HepG2 (cell line): ENCODE measurements at regions not wholly inside any gene's neighbourhood (a gene's known extent, or its start where the extent isn't known, plus 50 kb on each side); places are given as distances from the start of the nearest gene placed in this dataset.

Experiments used
- ATAC-seq: fragments of 200-7000 bp; cut with Tn5 transposase; 3 replicates; pipeline ENCODE4 v1.9.1; 2020; ENCODE audit warnings: mild to moderate bottlenecking, moderate library complexity
- BruUV-seq: library from RNA; stranded (reverse); fragments of 400-500 nt; replicated peaks from 2 replicates; lab custom pipeline; 2021; lab: Mats Ljungman, UMichigan
- CTCF ChIA-PET: fragments of 300-600 bp; formaldehyde crosslinking; extraction: SDS; loops from one replicate; lab custom pipeline; 2021; ENCODE audit warnings: low total read pairs, inconsistent platforms, low intra/inter-chr PET ratio; lab: Yijun Ruan, JAX
- POLR2A ChIA-PET: fragments of 350-600 bp; sonication (Branson Sonifier 250); formaldehyde crosslinking; loops from one replicate; lab custom pipeline; 2020; ENCODE audit warnings: antibody characterized with exemption, inconsistent platforms; lab: Yijun Ruan, JAX
- DNase-seq: peaks from one replicate; pipeline ENCODE4 v3.0.0-alpha.2; 2015; ENCODE audit warnings: low spot score
- FAIRE-seq: peaks from 3 replicates; lab custom pipeline; 2011; peaks lifted over from hg19 to GRCh38; lab: Jason Lieb, UNC
- H2AFZ ChIP-seq: one replicate; pipeline ENCODE4 v1.6.1; 2011; ENCODE audit warnings: low read length, inconsistent platforms
- H3K27ac ChIP-seq: fragments of 300-600 bp; 3 replicates; pipeline ENCODE4 v1.8.0; 2011; ENCODE audit warnings: mixed run types, mild to moderate bottlenecking, mixed read lengths, low read length, inconsistent platforms; ENCODE audit not compliant: insufficient read depth; ENCODE audit errors: extremely low read length
- H3K27me3 ChIP-seq, 2 experiments: fragments of 200-600 bp in 1 of 2; 2 replicates in 1 of 2; 3 replicates in 1 of 2; pipeline versions ENCODE4 v1.6.0 to v1.8.0; 2011; ENCODE audit warnings: low read length in 2 of 2, mild to moderate bottlenecking in 2 of 2, moderate library complexity in 2 of 2, inconsistent platforms in 1 of 2; ENCODE audit not compliant: insufficient read depth in 2 of 2, control insufficient read depth in 1 of 2
- H3K36me3 ChIP-seq, 2 experiments: fragments of 200-600 bp in 1 of 2; replicated peaks in 1 of 2; 2 replicates in 1 of 2; 3 replicates in 1 of 2; pipeline versions ENCODE4 v1.5.1 to v1.8.0; 2011; ENCODE audit warnings: low read length in 2 of 2, inconsistent platforms in 1 of 2; ENCODE audit not compliant: insufficient read depth in 2 of 2, control insufficient read depth in 1 of 2
- H3K4me1 ChIP-seq: 2 replicates; pipeline ENCODE4 v1.5.1; 2012; ENCODE audit warnings: low read length, inconsistent platforms; ENCODE audit not compliant: insufficient read depth
- H3K4me2 ChIP-seq: 2 replicates; pipeline ENCODE4 v1.6.0; 2011; ENCODE audit warnings: low read depth, low read length, inconsistent platforms
- H3K4me3 ChIP-seq, 3 experiments: fragments of 200-600 bp in 1 of 3; sonication (generic), shearing (Covaris generic) in 1 of 3; replicated peaks in 1 of 3; 2 replicates each; pipeline ENCODE4 v1.5.1; 2011 to 2016; ENCODE audit warnings: low read length in 3 of 3, inconsistent platforms in 2 of 3, low read depth in 2 of 3, mild to moderate bottlenecking in 2 of 3, control low read depth in 1 of 3, mixed read lengths in 1 of 3; ENCODE audit not compliant: insufficient read depth in 1 of 3
- H3K79me2 ChIP-seq: one replicate; pipeline ENCODE4 v1.6.1; 2011; ENCODE audit warnings: low read length, inconsistent platforms; ENCODE audit not compliant: insufficient read depth
- H3K9ac ChIP-seq: 2 replicates; pipeline ENCODE4 v1.6.0; 2011; ENCODE audit warnings: mild to moderate bottlenecking, low read depth, low read length, inconsistent platforms; ENCODE audit not compliant: insufficient read depth
- H3K9me3 ChIP-seq: 2 replicates; pipeline ENCODE4 v1.5.1; 2012; ENCODE audit warnings: mild to moderate bottlenecking, low read length
- H4K20me1 ChIP-seq: 2 replicates; pipeline ENCODE4 v1.6.0; 2011; ENCODE audit warnings: inconsistent platforms, mild to moderate bottlenecking, low read length, moderate library complexity; ENCODE audit not compliant: insufficient read depth
- ATF1 ChIP-seq: IDR thresholded peaks from 2 replicates; pipeline ENCODE4 v1.6.1; 2016; ENCODE audit warnings: mild to moderate bottlenecking, control low read depth
- FOXK1 ChIP-seq: sonication (generic); formaldehyde crosslinking; IDR thresholded peaks from 2 replicates; pipeline ENCODE4 v1.4.0; 2020; ENCODE audit warnings: low read depth, missing genetic modification reagents, borderline replicate concordance
- MTA1 ChIP-seq: sonication (generic); formaldehyde crosslinking; IDR thresholded peaks from 2 replicates; pipeline ENCODE4 v1.4.0; 2020; ENCODE audit warnings: missing genetic modification reagents, mild to moderate bottlenecking, borderline replicate concordance
- NFE2 ChIP-seq: sonication (generic); formaldehyde crosslinking; IDR thresholded peaks from 2 replicates; pipeline ENCODE4 v1.4.0; 2020; ENCODE audit warnings: missing genetic modification reagents
- PRDM10 ChIP-seq: sonication (generic); formaldehyde crosslinking; IDR thresholded peaks from 2 replicates; pipeline ENCODE4 v1.4.0; 2020; ENCODE audit warnings: low read depth, missing genetic modification reagents
- ZNF20 ChIP-seq: sonication (generic); formaldehyde crosslinking; IDR thresholded peaks from 2 replicates; pipeline ENCODE4 v1.4.0; 2020; ENCODE audit warnings: mild to moderate bottlenecking, moderate library complexity, missing genetic modification reagents
- WGBS: methylation state at CpG from one replicate; pipeline ENCODE4 v1.1.6; 2017; ENCODE audit warnings: low lambda C conversion rate; 5-methylcytosine and 5-hydroxymethylcytosine counted together
- in situ Hi-C: cut with HindIII; loops from 2 replicates; pipeline ENCODE4 v1.10.0; 2017; ENCODE audit warnings: low pct_unique_long_range_greater_than_20kb; ENCODE audit not compliant: extremely low pct_ligation_motif_present
- intact Hi-C: fragments of 100-400 bp; cut with micrococcal nuclease; formaldehyde crosslinking; loops from one replicate; pipeline ENCODE4 v1.10.0; 2022; ENCODE audit not compliant: unreplicated experiment

GRCh38 chr5:2995035-2995434 lies 243.6 kb upstream of the IRX2 start:
- no peak for DNase-seq
- BruUV-seq, result no TSS peak
- Histone ChIP-seq H3K4me3 (no peak overlapping the region), H3K27ac (no peak overlapping the region), H3K9ac (no peak overlapping the region), H3K9me3 (no peaks in the 10 kb centered on the region), H3K27me3 (peaks cover 0 to 21% of the 10 kb centered on the region in 2 experiments; a peak in 2 of 5 replicates), H3K4me1 (no peaks in the 10 kb centered on the region), H2AFZ (no peak overlapping the region), H3K4me2 (no peak overlapping the region), H3K36me3 (no peaks in the 10 kb centered on the region), H4K20me1 (no peaks in the 10 kb centered on the region), H3K79me2 (no peaks in the 10 kb centered on the region)
- POLR2A ChIA-PET, result no interaction called here
- no peak for TF ChIP-seq FOXK1
- no peak for TF ChIP-seq PRDM10 (CRISPR knock-in tag)
- no peak for TF ChIP-seq ATF1 (CRISPR knock-in tag)
- TF ChIP-seq ZNF20, result no peak
- TF ChIP-seq NFE2 (CRISPR knock-in tag), result no peak
- TF ChIP-seq MTA1 (CRISPR knock-in tag), result no peak
- intact Hi-C loops (no loop called here), in situ Hi-C loops (no loop called here)
- no peak for FAIRE-seq
- no peak for ATAC-seq
- WGBS, result 0% methylated on average over 3 of the region's 5 CpGs
- CTCF ChIA-PET, result no interaction called here
